GM21825 (cell line): ENCODE measurements at regions not wholly inside any gene's neighbourhood (a gene's known extent, or its start where the extent isn't known, plus 50 kb on each side); places are given as distances from the start of the nearest gene placed in this dataset.
"Not testable (repeated sequence)": the region's sequence is repeated elsewhere in the genome, so short reads cannot be mapped to it uniquely, and the experiment has no call there.

Source experiments
- ATAC-seq: cut with Tn5 transposase; IDR thresholded peaks from one replicate; pipeline ENCODE4 v1.9.1; 2021; ENCODE audit warnings: mild to moderate bottlenecking, moderate library complexity; ENCODE audit not compliant: unreplicated experiment

DNA sequence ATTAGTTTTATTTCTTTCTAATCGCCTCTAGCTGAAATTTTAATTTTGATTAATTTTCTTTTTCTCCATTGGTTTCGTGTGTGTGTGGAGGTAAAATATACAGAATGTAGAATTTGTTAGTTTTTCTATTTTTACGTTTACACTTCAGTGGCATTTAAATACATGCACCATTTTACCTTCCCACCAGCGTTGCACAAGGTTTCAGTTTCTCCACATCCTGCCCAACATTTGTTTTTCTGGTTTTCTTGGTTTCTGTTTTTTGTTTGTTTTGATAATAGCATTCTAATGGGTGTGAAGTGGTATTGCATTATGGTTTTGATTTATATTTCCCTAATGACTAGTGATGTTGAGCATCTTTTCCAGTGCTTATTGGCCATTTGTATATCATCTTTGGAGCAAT lies 871.4 kb upstream of the DEFB115 start:
- ATAC-seq: not testable (repeated sequence)

DNA sequence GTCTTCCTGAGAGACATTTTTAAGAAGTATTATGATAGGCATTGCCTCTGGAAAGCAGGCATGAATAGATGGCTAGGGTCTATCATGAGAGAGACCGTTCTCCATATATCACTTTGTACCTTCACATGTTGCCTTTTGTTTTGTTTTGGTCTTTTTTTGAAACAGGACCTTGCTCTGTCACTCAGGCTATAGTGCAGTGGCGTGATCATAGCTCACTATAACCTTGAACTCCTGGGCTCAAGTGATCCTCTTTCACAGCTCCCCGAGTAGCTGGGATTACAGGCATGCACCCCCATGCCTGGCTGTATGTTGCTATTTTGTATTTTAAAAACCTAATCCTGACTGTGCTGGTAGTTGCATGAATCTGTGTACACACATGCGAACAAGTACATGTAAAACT lies 869.6 kb upstream of the DEFB115 start:
- ATAC-seq: not testable (repeated sequence)

DNA sequence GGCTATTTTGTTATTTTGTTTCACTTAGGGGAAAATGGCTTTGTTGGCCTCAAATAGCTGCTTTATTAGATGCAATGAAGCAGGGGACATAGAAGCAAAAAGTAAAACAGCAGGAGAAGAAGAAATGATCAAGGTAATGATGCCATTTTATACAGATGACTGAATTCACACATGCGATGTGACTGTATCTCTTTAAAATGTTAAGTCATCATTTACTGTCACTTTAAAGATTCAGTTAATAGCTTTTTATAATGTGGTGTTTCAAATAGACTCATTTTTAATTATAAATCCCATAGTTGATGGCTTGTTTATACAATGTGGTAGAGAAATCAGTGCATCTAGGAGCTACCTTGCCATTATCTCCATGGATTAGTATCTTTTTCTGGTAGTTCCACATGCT lies 863.9 kb upstream of the DEFB115 start:
- not testable (repeated sequence) for ATAC-seq

DNA sequence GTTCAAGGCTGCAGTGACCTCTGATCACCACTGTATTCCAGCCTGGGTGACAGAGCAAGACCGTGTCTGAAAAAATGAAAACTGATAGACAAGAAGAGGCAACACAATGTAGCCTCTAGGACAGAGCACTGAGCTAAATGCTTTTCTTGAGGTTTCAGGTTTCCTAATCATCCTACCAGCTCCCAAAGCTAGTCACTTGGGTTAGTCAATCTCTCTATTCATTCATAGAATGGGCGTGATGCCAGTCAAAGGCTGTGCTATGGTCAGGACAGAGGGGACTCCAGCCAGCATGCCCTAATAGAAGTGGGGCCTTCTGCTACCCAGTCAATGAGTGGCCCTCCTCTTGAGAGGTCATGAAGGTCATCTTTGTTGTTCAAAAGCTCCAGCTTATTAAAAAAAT lies 860.4 kb upstream of the DEFB115 start:
- not testable (repeated sequence) for ATAC-seq

DNA sequence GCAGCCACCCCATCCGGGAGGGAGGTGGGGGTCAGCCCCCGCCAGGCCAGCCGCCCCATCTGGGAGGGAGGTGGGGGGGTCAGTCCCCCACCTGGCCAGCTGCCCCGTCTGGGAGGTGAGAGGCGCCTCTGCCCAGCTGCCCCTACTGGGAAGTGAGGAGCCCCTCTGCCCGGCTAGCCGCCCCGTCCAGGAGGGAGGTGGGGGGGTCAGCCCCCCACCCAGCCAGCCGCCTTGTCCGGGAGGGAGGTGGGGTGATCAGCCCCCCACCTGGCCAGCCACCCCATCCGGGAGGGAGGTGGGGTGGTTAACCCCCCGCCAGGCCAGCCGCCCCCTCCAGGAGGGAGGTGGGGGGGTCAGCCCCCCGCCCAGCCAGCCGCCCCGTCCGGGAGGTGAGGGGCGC lies 852.4 kb upstream of the DEFB115 start:
- not testable (repeated sequence) for ATAC-seq

DNA sequence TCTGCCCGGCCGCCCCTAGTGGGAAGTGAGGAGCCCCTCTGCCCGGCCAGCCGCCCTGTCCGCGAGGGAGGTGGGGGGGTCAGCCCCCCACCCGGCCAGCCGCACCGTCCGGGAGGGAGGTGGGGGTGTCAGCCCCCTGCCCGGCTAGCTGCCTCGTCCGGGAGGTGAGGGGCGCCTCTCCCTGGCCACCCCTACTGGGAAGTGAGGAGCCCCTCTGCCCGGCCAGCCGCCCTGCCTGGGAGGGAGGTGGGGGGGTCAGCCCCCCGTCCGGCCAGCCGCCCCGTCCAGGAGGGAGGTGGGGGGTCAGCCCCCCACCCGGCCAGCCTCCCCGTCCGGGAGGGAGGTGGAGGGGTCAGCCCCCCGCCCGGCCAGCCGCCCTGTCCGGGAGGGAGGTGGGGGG lies 851.9 kb upstream of the DEFB115 start:
- ATAC-seq: not testable (repeated sequence)

DNA sequence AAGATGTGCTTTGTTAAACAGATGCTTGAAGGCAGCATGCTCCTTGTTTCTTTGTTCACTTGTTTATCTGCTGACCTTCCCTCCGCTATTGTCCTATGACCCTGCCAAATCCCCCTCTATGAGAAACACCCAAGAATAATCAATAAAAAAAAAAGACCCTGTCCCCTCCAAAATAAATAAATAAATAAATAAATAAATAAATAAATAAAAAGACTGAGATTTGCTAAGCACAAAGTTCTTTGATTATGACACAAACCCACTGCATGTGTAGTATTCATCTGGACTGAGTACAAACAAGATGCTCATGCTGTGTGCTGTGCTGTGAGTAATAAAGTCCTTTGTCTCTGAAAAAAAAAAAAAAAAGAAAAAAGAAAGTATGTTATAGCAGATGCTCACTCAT lies 851.1 kb upstream of the DEFB115 start:
- not testable (repeated sequence) for ATAC-seq

DNA sequence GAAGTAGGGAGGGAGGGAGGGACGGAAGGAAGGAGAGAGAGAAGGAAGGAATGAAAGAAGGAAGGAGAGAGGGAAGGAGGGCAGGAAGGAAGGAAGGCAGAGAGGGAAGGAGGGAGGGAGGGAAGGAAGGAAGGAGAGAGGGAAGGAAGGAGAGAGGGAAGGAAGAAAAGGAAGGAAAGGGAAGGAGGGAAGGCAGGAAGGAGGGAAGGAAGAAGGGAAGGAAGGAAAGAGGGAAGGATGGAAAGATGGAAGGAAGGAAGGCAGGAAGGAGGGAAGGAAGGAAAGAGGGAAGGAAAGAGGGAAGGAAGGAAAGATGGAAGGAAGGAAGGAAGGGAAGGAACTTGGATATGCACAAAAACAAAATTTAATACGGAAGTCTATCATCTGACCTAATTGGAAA lies 844.5 kb upstream of the DEFB115 start:
- no peak for ATAC-seq

DNA sequence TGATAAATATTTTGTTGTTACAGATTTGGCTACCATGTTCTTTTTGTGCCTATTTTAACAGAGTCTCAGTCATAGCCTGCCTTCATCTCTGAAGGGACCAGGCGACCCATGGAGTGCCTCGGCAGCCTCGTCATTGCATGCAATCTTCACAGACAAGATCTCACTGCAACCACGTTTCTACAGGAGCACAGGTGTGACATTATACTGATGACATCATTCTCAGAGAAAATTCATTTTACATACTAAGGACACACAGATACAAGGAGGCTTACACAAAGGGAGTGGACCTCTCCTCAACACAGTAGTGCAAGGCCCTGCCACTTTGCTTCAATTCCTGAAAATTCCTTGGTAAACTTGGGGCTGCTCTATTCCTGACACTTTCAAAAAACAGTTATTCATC lies 840.1 kb upstream of the DEFB115 start:
- not testable (repeated sequence) for ATAC-seq

DNA sequence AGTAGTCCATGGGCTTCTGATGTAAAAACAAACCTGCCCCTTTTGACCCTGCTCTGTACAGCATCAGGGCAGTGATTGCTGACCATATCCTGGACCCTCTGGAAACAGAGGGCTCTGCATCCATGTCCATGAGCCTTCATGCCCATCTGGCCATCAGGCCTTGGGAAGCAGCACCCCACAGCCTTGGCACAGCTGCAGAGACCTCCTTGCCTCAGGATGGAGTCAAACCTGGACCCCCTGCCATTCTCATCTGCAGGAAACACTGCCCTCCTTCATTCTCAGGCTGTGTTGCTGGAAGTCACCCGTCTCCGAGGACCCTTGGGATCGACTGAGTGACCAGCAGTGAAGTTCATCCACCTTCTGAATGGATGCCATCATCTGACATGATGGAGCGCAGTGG lies 839.1 kb upstream of the DEFB115 start:
- ATAC-seq: not testable (repeated sequence)

DNA sequence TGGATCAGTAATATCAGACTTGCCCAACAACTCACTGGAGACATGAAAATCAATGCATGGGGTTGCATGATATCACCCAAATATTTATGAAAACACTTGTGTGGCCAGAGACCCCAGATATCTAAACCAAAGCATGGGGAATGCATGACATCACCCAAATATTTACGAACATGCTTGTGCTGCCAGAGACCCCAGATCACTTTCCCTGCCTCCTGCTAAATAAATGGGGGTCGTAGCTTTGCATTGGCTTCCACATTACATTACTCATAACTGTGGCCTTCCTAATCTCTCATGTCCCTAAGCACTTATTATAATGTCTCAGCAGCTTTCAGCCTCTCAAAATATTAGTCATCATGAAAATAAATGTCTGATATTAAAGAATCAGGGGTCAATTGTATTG lies 838.0 kb upstream of the DEFB115 start:
- no peak for ATAC-seq

DNA sequence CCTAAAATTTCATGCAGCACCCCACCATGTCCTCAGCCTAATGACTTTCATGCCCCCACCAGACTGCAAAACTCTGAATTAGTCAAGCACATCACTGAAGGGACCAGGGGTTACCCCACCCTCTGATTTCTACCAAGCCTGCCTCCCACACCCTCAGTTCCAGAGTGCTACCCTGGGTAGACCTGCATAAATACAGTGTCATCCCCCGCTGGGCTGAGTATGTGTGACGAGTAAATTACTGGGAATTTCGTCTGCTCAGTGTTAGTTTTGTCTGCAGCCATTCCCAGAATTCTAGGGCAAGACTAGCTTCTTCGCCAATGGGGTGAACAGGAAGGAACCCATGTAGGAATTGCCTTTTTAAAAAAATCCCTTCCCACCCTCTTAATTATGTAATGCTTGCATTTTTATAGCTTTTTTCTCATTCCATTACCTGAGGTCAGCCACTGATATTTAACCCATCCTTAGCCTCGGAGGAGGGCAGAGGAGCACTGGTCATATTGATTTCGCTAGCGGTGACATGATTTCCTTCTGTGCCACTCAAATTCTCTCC lies 837.5 kb upstream of the DEFB115 start:
- ATAC-seq: not testable (repeated sequence)
